ENCODE measurements at regions not wholly inside any gene's neighbourhood (a gene's known extent, or its start where the extent isn't known, plus 50 kb on each side); places are given as distances from the start of the nearest gene placed in this dataset.

GRCh38 chrX:131789664-131790063, 233.4 kb upstream of the STK26 start:
- Mint-ChIP-seq H3K4me1 (no peaks in the 10 kb centered on the region), H3K4me3 (no peak overlapping the region), H3K36me3 (ENCODE audit: low read depth) (peaks cover 36% of the 10 kb centered on the region), H3K27ac (ENCODE audit: unreplicated experiment) (no peak overlapping the region), H3K27me3 (ENCODE audit: low read depth) (no peaks in the 10 kb centered on the region), H3K9me3 (peaks cover 4% of the 10 kb centered on the region)
- no peak for TF ChIP-seq CTCF (conservative IDR thresholded peaks at IDR 0.05)
- no peak for DNase-seq (ENCODE audit: low read depth, low spot score)

DNA sequence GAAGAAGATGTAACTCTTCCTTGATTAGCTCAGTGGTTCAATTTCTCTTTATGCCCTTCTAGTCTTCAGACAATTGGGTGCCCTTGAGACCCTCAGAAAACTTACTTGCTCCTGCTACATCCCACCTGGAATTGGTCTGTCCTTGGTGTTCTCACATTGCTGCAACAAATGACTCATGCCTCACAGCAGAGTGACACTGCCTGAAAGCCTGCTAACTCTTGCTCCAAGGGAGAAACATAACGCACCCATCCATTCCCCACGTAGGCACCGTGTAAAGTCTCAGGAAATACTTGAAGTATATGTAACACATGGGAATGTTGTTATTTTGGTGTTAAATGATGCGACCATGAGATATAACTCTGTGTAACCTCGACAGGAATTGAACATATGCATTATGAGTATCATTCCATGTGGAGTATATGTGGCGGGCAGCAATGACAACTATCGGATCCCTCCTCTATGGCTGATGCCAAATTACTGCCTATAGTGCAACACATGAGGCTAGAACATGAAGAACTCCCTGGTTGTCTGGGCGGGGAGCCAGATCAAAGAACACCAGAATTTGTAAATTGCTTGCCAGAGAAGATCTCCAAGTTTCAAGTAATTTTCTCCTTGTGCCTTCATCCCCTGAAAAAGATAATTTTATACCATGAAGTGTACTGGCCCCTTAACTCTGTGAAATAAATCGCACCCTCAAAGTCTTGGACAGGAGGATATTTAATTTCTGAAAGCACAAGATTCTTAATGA, 231.3 kb upstream of the STK26 start:
- TF ChIP-seq CTCF (conservative IDR thresholded peaks at IDR 0.05), result no peak
- peaks cover 4% of the 10 kb centered on the region for H3K9me3 Mint-ChIP-seq
- H3K4me1 Mint-ChIP-seq, result no peaks in the 10 kb centered on the region
- peaks cover 38% of the 10 kb centered on the region for H3K36me3 Mint-ChIP-seq (ENCODE audit: low read depth)
- peak overlapping the region; percentile 7 for H3K27ac Mint-ChIP-seq (ENCODE audit: unreplicated experiment)
- no peaks in the 10 kb centered on the region for H3K27me3 Mint-ChIP-seq (ENCODE audit: low read depth)
- DNase-seq (ENCODE audit: low read depth, low spot score), result no peak
- H3K4me3 Mint-ChIP-seq, result no peak overlapping the region

GRCh38 chrX:131792356-131792749, 230.7 kb upstream of the STK26 start:
- no peak overlapping the region for H3K27ac Mint-ChIP-seq (ENCODE audit: unreplicated experiment)
- no peak for TF ChIP-seq CTCF (conservative IDR thresholded peaks at IDR 0.05)
- peaks cover 4% of the 10 kb centered on the region for H3K9me3 Mint-ChIP-seq
- no peak overlapping the region for H3K4me3 Mint-ChIP-seq
- H3K4me1 Mint-ChIP-seq, result no peaks in the 10 kb centered on the region
- H3K27me3 Mint-ChIP-seq (ENCODE audit: low read depth), result no peaks in the 10 kb centered on the region
- DNase-seq (ENCODE audit: low read depth, low spot score), result no peak
- peaks cover 38% of the 10 kb centered on the region for H3K36me3 Mint-ChIP-seq (ENCODE audit: low read depth)

GRCh38 chrX:131792789-131793462, 230.2 kb upstream of the STK26 start:
- H3K27me3 Mint-ChIP-seq (ENCODE audit: low read depth), result no peaks in the 10 kb centered on the region
- H3K4me1 Mint-ChIP-seq, result no peaks in the 10 kb centered on the region
- H3K36me3 Mint-ChIP-seq (ENCODE audit: low read depth), result peaks cover 38% of the 10 kb centered on the region
- H3K9me3 Mint-ChIP-seq, result peaks cover 4% of the 10 kb centered on the region
- no peak for DNase-seq (ENCODE audit: low read depth, low spot score)
- TF ChIP-seq CTCF (conservative IDR thresholded peaks at IDR 0.05), result no peak
- H3K27ac Mint-ChIP-seq (ENCODE audit: unreplicated experiment), result no peak overlapping the region
- no peak overlapping the region for H3K4me3 Mint-ChIP-seq

DNA sequence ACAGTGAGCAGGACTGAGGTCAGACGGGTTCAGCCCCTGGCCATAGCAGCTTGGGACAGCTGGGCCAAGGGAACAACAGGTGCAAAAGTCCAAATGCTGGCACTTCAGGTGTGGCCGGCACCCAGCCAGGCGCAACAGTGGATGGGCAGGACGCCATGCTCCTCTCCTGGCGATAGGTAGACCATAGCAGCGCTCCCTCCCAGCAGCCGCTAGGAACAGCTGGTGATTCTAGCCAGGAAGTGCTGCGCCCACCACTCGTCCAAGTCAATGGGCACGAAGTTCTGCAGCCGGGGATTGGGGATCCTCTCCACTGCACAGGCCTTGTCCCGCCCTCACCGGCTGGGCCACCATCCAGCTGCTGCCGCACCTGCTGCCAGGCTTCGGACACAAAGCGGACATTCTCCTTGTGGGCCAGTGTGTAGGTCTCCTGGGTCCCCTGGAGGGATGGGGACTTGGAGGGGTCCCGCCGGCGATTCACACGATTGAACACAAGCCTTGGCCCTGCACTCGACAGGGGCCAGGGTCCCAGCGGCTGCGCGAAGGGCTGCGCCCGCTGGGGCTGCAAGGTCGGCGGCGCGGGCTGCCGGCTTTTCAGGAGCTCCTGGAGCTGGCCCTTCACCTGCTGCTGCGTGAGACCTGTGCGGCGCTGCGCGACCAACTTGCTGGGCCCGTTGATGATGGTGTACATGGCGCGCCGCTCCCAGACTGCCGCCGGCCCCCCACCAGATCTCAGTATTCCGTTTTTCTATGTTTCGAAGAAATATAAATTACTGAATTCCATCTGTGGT, 227.5 kb upstream of the STK26 start:
- no peak overlapping the region for H3K27ac Mint-ChIP-seq (ENCODE audit: unreplicated experiment)
- H3K4me3 Mint-ChIP-seq, result no peak overlapping the region
- TF ChIP-seq CTCF (conservative IDR thresholded peaks at IDR 0.05), result no peak
- H3K4me1 Mint-ChIP-seq, result no peaks in the 10 kb centered on the region
- DNase-seq (ENCODE audit: low read depth, low spot score), result no peak
- H3K27me3 Mint-ChIP-seq (ENCODE audit: low read depth), result no peaks in the 10 kb centered on the region
- peaks cover 2% of the 10 kb centered on the region for H3K9me3 Mint-ChIP-seq
- peaks cover 29% of the 10 kb centered on the region for H3K36me3 Mint-ChIP-seq (ENCODE audit: low read depth)

All from neural crest cell (in vitro differentiated cells).